Stimulated activated CD4-positive, alpha-beta T cell treated with anti-CD3 and anti-CD28 coated beads, Interleukin-12 subunit alpha, Interleukin-12 subunit beta, amount 100 ng/mL, for 48 hours (primary cell): ENCODE measurements at regions not wholly inside any gene's neighbourhood (a gene's known extent, or its start where the extent isn't known, plus 50 kb on each side); places are given as distances from the start of the nearest gene placed in this dataset.
"Not testable (repeated sequence)": the region's sequence is repeated elsewhere in the genome, so short reads cannot be mapped to it uniquely, and the experiment has no call there.

ENCODE experiments used
- DNase-seq, 3 donors: peaks; one replicate each; pipeline ENCODE4 v3.0.0-alpha.2; 2020; ENCODE audit warnings: low read depth in 2 of 3, low spot score in 1 of 3

GRCh38 chr3:193800138-193801043 is 207.4 kb downstream of the OPA1 start:
- DNase-seq = no peak

- no peak for DNase-seq
Observed at GRCh38 chr3:193801097-193801496, 208.1 kb downstream of the OPA1 start.

GRCh38 chr3:193803288-193803687 is 210.3 kb downstream of the OPA1 start:
- DNase-seq = no peak

GRCh38 chr3:193805448-193805847 is 212.4 kb downstream of the OPA1 start:
- no peak for DNase-seq

GRCh38 chr3:193808317-193808716 is 215.3 kb downstream of the OPA1 start:
- no peak for DNase-seq

GRCh38 chr3:193809106-193809505 is 216.1 kb downstream of the OPA1 start:
- DNase-seq = no peak

GRCh38 chr3:193812078-193812725 is 219.2 kb downstream of the OPA1 start:
- no peak for DNase-seq

- no peak for DNase-seq
Observed at GRCh38 chr3:193812791-193813500, 219.9 kb downstream of the OPA1 start.

- DNase-seq = no peak
Observed at GRCh38 chr3:193813501-193813830, 220.5 kb downstream of the OPA1 start.

- DNase-seq = no peak
Observed at GRCh38 chr3:193814166-193814892, 221.3 kb downstream of the OPA1 start.

- no peak for DNase-seq
Observed at GRCh38 chr3:193815246-193816027, 222.4 kb downstream of the OPA1 start.

- DNase-seq = no peak
Observed at GRCh38 chr3:193816028-193816395, 223.0 kb downstream of the OPA1 start.

- no peak for DNase-seq
Observed at GRCh38 chr3:193816656-193817311, 223.8 kb downstream of the OPA1 start.

- no peak for DNase-seq
Observed at GRCh38 chr3:193819117-193820010, 226.4 kb downstream of the OPA1 start.

GRCh38 chr3:193821151-193821668 is 228.2 kb downstream of the OPA1 start:
- DNase-seq = no peak

GRCh38 chr3:193822492-193823212 is 229.6 kb downstream of the OPA1 start:
- no peak for DNase-seq

GRCh38 chr3:193823213-193823605 is 230.2 kb downstream of the OPA1 start:
- DNase-seq = not testable (repeated sequence)

- no peak for DNase-seq
Observed at GRCh38 chr3:193824365-193824764, 231.4 kb downstream of the OPA1 start.
